ENCODE measurements at regions not wholly inside any gene's neighbourhood (a gene's known extent, or its start where the extent isn't known, plus 50 kb on each side); places are given as distances from the start of the nearest gene placed in this dataset.

GRCh38 chr7:22676385-22676784 lies 50.6 kb upstream of the IL6 start:
- no peak overlapping the region for H3K4me2 ChIP-seq
- TF ChIP-seq EZH2phosphoT487 (IDR thresholded peaks at IDR 0.05) (no peak), EZH2 (IDR thresholded peaks at IDR 0.05) (no peak), CTCF (IDR thresholded peaks at IDR 0.05) (no peak)
- H3K9ac ChIP-seq = no peak overlapping the region
- no peaks in the 10 kb centered on the region for H4K20me1 ChIP-seq (ENCODE audit: low read depth)
- no peaks in the 10 kb centered on the region for H3K79me2 ChIP-seq (ENCODE audit: low read depth)
- H3F3A ChIP-seq (ENCODE audit: low read depth) = no peaks in the 10 kb centered on the region
- no peaks in the 10 kb centered on the region for H3K27me3 ChIP-seq
- no peaks in the 10 kb centered on the region for H3K36me3 ChIP-seq
- H3K36me3 Mint-ChIP-seq = no peaks in the 10 kb centered on the region
- H3K4me3 Mint-ChIP-seq = no peak overlapping the region
- no peaks in the 10 kb centered on the region for H3K27me3 Mint-ChIP-seq (ENCODE audit: insufficient read depth, low read depth)
- H3K9me3 ChIP-seq (ENCODE audit: low read depth) = no peaks in the 10 kb centered on the region
- no peaks in the 10 kb centered on the region for H3K4me1 ChIP-seq
- H3K27ac Mint-ChIP-seq = no peak overlapping the region
- DNase-seq (ENCODE audit: low spot score) = no peak
- no peak overlapping the region for H3K4me3 ChIP-seq
- no peaks in the 10 kb centered on the region for H3K9me3 Mint-ChIP-seq
- H2AFZ ChIP-seq (replicated peaks) = no peak overlapping the region
- H3K27ac ChIP-seq = no peak overlapping the region
- H3K4me1 Mint-ChIP-seq = no peaks in the 10 kb centered on the region

- H3K27ac Mint-ChIP-seq = no peak overlapping the region
- Histone ChIP-seq H3F3A (ENCODE audit: low read depth) (no peaks in the 10 kb centered on the region), H2AFZ (replicated peaks) (no peak overlapping the region), H3K79me2 (ENCODE audit: low read depth) (no peaks in the 10 kb centered on the region), H3K4me3 (no peak overlapping the region), H3K27ac (no peak overlapping the region), H3K36me3 (no peaks in the 10 kb centered on the region), H3K27me3 (no peaks in the 10 kb centered on the region), H4K20me1 (ENCODE audit: low read depth) (no peaks in the 10 kb centered on the region), H3K9me3 (ENCODE audit: low read depth) (no peaks in the 10 kb centered on the region), H3K4me2 (no peak overlapping the region), H3K9ac (no peak overlapping the region), H3K4me1 (no peaks in the 10 kb centered on the region)
- no peaks in the 10 kb centered on the region for H3K27me3 Mint-ChIP-seq (ENCODE audit: insufficient read depth, low read depth)
- H3K4me1 Mint-ChIP-seq = no peaks in the 10 kb centered on the region
- H3K9me3 Mint-ChIP-seq = no peaks in the 10 kb centered on the region
- no peak overlapping the region for H3K4me3 Mint-ChIP-seq
- H3K36me3 Mint-ChIP-seq = no peaks in the 10 kb centered on the region
- TF ChIP-seq CTCF (IDR thresholded peaks at IDR 0.05) (no peak), EZH2phosphoT487 (IDR thresholded peaks at IDR 0.05) (no peak), EZH2 (IDR thresholded peaks at IDR 0.05) (no peak)
- DNase-seq (ENCODE audit: low spot score) = no peak
Measured at GRCh38 chr7:22675917-22676343, 51.1 kb upstream of the IL6 start.

- Mint-ChIP-seq H3K27me3 (ENCODE audit: insufficient read depth, low read depth) (no peaks in the 10 kb centered on the region), H3K9me3 (no peaks in the 10 kb centered on the region), H3K4me3 (no peak overlapping the region), H3K4me1 (no peaks in the 10 kb centered on the region), H3K27ac (no peak overlapping the region), H3K36me3 (no peaks in the 10 kb centered on the region)
- DNase-seq (ENCODE audit: low spot score) = no peak
- Histone ChIP-seq H3K27me3 (no peaks in the 10 kb centered on the region), H4K20me1 (ENCODE audit: low read depth) (no peaks in the 10 kb centered on the region), H3K9ac (no peak overlapping the region), H3K4me1 (no peaks in the 10 kb centered on the region), H3K9me3 (ENCODE audit: low read depth) (no peaks in the 10 kb centered on the region), H3K36me3 (no peaks in the 10 kb centered on the region), H3K4me3 (no peak overlapping the region), H3K79me2 (ENCODE audit: low read depth) (no peaks in the 10 kb centered on the region), H3F3A (ENCODE audit: low read depth) (no peaks in the 10 kb centered on the region), H3K27ac (no peak overlapping the region), H3K4me2 (no peak overlapping the region), H2AFZ (replicated peaks) (no peak overlapping the region)
- TF ChIP-seq EZH2phosphoT487 (IDR thresholded peaks at IDR 0.05) (no peak), EZH2 (IDR thresholded peaks at IDR 0.05) (no peak), CTCF (IDR thresholded peaks at IDR 0.05) (no peak)
Measured at GRCh38 chr7:22675421-22675820, 51.6 kb upstream of the IL6 start.
